ENCODE measurements at regions not wholly inside any gene's neighbourhood (a gene's known extent, or its start where the extent isn't known, plus 50 kb on each side); places are given as distances from the start of the nearest gene placed in this dataset.

DNA sequence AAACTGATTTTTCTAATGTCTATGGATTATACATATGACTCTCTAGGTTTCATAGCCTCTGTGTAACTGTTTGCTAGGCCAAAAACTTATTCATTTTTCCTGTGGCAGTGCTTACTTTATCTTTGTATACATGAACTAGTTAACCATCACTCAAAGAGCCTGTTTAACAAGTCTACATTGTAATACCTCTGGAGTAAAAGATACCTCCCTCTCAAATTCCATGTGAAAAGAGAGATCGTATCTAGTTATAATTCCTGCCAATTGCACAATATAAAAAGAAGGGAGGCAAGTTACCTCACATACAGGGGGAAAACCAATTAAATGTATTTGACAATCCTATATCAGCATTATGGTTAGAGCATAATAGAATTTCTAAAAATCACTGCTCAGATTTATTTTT is 271.9 kb upstream of the ST8SIA4 start:
- Histone ChIP-seq H3K27ac (ENCODE audit: low read depth, low read length) (no peak overlapping the region), H3K9me2 (replicated peaks; ENCODE audit: control insufficient read depth, low read length) (no peaks in the 10 kb centered on the region), H3K4me3 (ENCODE audit: low read length) (no peak overlapping the region), H3K9me3 (ENCODE audit: control insufficient read depth, insufficient read depth, low read length) (peaks cover 9% of the 10 kb centered on the region), H3F3A (ENCODE audit: control insufficient read depth, insufficient read depth) (no peaks in the 10 kb centered on the region), H3K27me3 (ENCODE audit: control insufficient read depth, low read length) (no peaks in the 10 kb centered on the region), H3K36me3 (ENCODE audit: control insufficient read depth, low read length) (no peaks in the 10 kb centered on the region), H4K20me1 (ENCODE audit: control insufficient read depth, insufficient read depth, low read depth, low read length) (no peaks in the 10 kb centered on the region), H3K4me1 (ENCODE audit: control insufficient read depth, low read length) (no peaks in the 10 kb centered on the region), H3K4me2 (ENCODE audit: low read length) (no peak overlapping the region), H3K79me2 (ENCODE audit: control insufficient read depth, low read length) (no peaks in the 10 kb centered on the region)
- TF ChIP-seq EZH2phosphoT487 (IDR thresholded peaks at IDR 0.05; ENCODE audit: borderline replicate concordance, low read length), result no peak
- TF ChIP-seq, protein P1, sequence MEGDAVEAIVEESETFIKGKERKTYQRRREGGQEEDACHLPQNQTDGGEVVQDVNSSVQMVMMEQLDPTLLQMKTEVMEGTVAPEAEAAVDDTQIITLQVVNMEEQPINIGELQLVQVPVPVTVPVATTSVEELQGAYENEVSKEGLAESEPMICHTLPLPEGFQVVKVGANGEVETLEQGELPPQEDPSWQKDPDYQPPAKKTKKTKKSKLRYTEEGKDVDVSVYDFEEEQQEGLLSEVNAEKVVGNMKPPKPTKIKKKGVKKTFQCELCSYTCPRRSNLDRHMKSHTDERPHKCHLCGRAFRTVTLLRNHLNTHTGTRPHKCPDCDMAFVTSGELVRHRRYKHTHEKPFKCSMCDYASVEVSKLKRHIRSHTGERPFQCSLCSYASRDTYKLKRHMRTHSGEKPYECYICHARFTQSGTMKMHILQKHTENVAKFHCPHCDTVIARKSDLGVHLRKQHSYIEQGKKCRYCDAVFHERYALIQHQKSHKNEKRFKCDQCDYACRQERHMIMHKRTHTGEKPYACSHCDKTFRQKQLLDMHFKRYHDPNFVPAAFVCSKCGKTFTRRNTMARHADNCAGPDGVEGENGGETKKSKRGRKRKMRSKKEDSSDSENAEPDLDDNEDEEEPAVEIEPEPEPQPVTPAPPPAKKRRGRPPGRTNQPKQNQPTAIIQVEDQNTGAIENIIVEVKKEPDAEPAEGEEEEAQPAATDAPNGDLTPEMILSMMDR (IDR thresholded peaks at IDR 0.05; ENCODE audit: low read depth, low read length, poor library complexity, severe bottlenecking), result no peak

- no peaks in the 10 kb centered on the region for H3K9me2 ChIP-seq (replicated peaks; ENCODE audit: control insufficient read depth, low read length)
- no peaks in the 10 kb centered on the region for H3K4me1 ChIP-seq (ENCODE audit: control insufficient read depth, low read length)
- H4K20me1 ChIP-seq (ENCODE audit: control insufficient read depth, insufficient read depth, low read depth, low read length), result no peaks in the 10 kb centered on the region
- no peaks in the 10 kb centered on the region for H3F3A ChIP-seq (ENCODE audit: control insufficient read depth, insufficient read depth)
- no peaks in the 10 kb centered on the region for H3K79me2 ChIP-seq (ENCODE audit: control insufficient read depth, low read length)
- H3K36me3 ChIP-seq (ENCODE audit: control insufficient read depth, low read length), result no peaks in the 10 kb centered on the region
- TF ChIP-seq, protein P1 (IDR thresholded peaks at IDR 0.05; ENCODE audit: low read depth, low read length, poor library complexity, severe bottlenecking), result no peak
- no peak for TF ChIP-seq EZH2phosphoT487 (IDR thresholded peaks at IDR 0.05; ENCODE audit: borderline replicate concordance, low read length)
- H3K27ac ChIP-seq (ENCODE audit: low read depth, low read length), result no peak overlapping the region
- no peaks in the 10 kb centered on the region for H3K27me3 ChIP-seq (ENCODE audit: control insufficient read depth, low read length)
- no peak overlapping the region for H3K4me3 ChIP-seq (ENCODE audit: low read length)
- H3K4me2 ChIP-seq (ENCODE audit: low read length), result no peak overlapping the region
- no peaks in the 10 kb centered on the region for H3K9me3 ChIP-seq (ENCODE audit: control insufficient read depth, insufficient read depth, low read length)
Measured at GRCh38 chr5:101163088-101163487, 260.0 kb upstream of the ST8SIA4 start.

DNA sequence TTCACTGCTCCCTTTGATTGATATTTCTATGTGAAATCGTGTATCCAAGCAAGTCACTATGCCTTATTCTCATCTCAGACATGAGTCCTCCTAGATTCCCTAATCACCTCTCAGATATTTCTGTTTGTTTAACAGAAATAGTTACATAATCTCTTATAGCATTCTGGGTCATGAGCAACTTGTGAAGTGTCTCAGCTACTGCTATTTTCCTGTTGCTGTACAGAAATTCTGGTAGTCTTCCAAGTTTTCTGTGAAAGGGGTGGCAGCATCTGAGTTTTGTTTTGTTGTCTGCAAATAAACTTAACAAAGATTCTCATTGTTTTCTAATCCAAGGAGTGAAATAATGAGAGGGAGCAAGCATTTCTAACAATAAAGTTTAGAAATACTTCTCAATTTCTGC is 256.9 kb upstream of the ST8SIA4 start:
- H3K36me3 ChIP-seq (ENCODE audit: control insufficient read depth, low read length), result no peaks in the 10 kb centered on the region
- H3K4me1 ChIP-seq (ENCODE audit: control insufficient read depth, low read length), result no peaks in the 10 kb centered on the region
- no peaks in the 10 kb centered on the region for H3K27me3 ChIP-seq (ENCODE audit: control insufficient read depth, low read length)
- no peak overlapping the region for H3K4me3 ChIP-seq (ENCODE audit: low read length)
- no peaks in the 10 kb centered on the region for H3K79me2 ChIP-seq (ENCODE audit: control insufficient read depth, low read length)
- H3F3A ChIP-seq (ENCODE audit: control insufficient read depth, insufficient read depth), result no peaks in the 10 kb centered on the region
- no peaks in the 10 kb centered on the region for H3K9me3 ChIP-seq (ENCODE audit: control insufficient read depth, insufficient read depth, low read length)
- H3K9me2 ChIP-seq (replicated peaks; ENCODE audit: control insufficient read depth, low read length), result no peaks in the 10 kb centered on the region
- no peak overlapping the region for H3K27ac ChIP-seq (ENCODE audit: low read depth, low read length)
- TF ChIP-seq, protein P1 (IDR thresholded peaks at IDR 0.05; ENCODE audit: low read depth, low read length, poor library complexity, severe bottlenecking), result no peak
- TF ChIP-seq EZH2phosphoT487 (IDR thresholded peaks at IDR 0.05; ENCODE audit: borderline replicate concordance, low read length), result no peak
- no peak overlapping the region for H3K4me2 ChIP-seq (ENCODE audit: low read length)
- no peaks in the 10 kb centered on the region for H4K20me1 ChIP-seq (ENCODE audit: control insufficient read depth, insufficient read depth, low read depth, low read length)

DNA sequence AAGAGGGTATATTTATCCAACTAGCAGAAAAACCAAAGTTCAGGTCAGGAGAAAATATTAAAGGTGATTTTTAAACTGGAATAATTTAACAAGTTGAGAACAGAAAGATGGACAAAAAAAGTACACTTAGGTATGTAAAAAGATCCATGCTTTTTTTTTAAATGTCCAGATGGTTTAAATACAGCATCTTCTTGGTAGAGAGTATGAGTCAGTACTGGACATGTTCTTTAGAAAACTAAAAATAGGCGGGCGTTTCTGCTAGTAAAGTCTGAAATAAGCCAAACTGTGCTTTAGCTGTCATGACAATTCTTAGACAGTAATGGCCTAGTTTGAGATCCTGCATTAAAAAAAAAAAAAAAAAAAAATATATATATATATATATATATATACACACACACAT is 255.9 kb upstream of the ST8SIA4 start:
- H3K27ac ChIP-seq (ENCODE audit: low read depth, low read length), result no peak overlapping the region
- no peaks in the 10 kb centered on the region for H3K9me3 ChIP-seq (ENCODE audit: control insufficient read depth, insufficient read depth, low read length)
- no peaks in the 10 kb centered on the region for H3K27me3 ChIP-seq (ENCODE audit: control insufficient read depth, low read length)
- H3F3A ChIP-seq (ENCODE audit: control insufficient read depth, insufficient read depth), result no peaks in the 10 kb centered on the region
- no peaks in the 10 kb centered on the region for H3K36me3 ChIP-seq (ENCODE audit: control insufficient read depth, low read length)
- TF ChIP-seq EZH2phosphoT487 (IDR thresholded peaks at IDR 0.05; ENCODE audit: borderline replicate concordance, low read length), result no peak
- TF ChIP-seq, protein P1 (IDR thresholded peaks at IDR 0.05; ENCODE audit: low read depth, low read length, poor library complexity, severe bottlenecking), result no peak
- H3K9me2 ChIP-seq (replicated peaks; ENCODE audit: control insufficient read depth, low read length), result no peaks in the 10 kb centered on the region
- no peaks in the 10 kb centered on the region for H4K20me1 ChIP-seq (ENCODE audit: control insufficient read depth, insufficient read depth, low read depth, low read length)
- no peak overlapping the region for H3K4me2 ChIP-seq (ENCODE audit: low read length)
- H3K79me2 ChIP-seq (ENCODE audit: control insufficient read depth, low read length), result no peaks in the 10 kb centered on the region
- H3K4me3 ChIP-seq (ENCODE audit: low read length), result no peak overlapping the region
- no peaks in the 10 kb centered on the region for H3K4me1 ChIP-seq (ENCODE audit: control insufficient read depth, low read length)

Measured in DOHH2 (cell line).